22Rv1 (cell line): ENCODE measurements at regions not wholly inside any gene's neighbourhood (a gene's known extent, or its start where the extent isn't known, plus 50 kb on each side); places are given as distances from the start of the nearest gene placed in this dataset.

Source experiments
- H3K27ac ChIP-seq: fragments of 450-650 bp; 2 replicates; pipeline ENCODE4 v1.5.1; 2017
- CTCF ChIP-seq: fragments of 450-650 bp; IDR thresholded peaks from 2 replicates; pipeline ENCODE4 v1.5.1; 2017; ENCODE audit warnings: mild to moderate bottlenecking
- ZFX ChIP-seq: fragments of 450-650 bp; IDR thresholded peaks from 2 replicates; pipeline ENCODE4 v1.6.1; 2017; ENCODE audit warnings: antibody characterized with exemption, borderline replicate concordance

DNA sequence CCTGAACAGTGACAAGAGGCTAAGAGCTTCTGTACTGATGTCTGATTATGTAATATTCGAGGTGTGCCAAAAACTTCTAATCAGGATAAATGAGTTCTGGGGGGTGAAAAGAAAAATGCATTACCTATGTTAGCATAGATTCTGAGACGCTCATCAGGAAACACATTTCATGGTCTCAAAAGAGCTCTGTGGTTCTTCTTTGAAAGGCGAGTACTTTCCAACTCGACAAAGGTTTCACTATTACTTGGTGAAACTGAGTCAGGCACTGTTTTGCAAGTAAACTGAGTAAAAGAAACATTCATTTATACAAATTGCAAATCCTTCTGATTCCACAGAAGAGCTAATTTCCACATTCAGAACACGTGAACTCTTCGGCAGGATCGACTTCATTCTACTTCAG, 523.2 kb downstream of the GATA3 start:
- TF ChIP-seq CTCF (no peak), ZFX (no peak)

GRCh38 chr10:8581521-8582225, 527.2 kb downstream of the GATA3 start:
- H3K27ac ChIP-seq = no peak overlapping the region
- TF ChIP-seq CTCF (no peak), ZFX (no peak)

More for the DNA sequence above, 523.2 kb downstream of the GATA3 start:
- H3K27ac ChIP-seq = no peak overlapping the region

DNA sequence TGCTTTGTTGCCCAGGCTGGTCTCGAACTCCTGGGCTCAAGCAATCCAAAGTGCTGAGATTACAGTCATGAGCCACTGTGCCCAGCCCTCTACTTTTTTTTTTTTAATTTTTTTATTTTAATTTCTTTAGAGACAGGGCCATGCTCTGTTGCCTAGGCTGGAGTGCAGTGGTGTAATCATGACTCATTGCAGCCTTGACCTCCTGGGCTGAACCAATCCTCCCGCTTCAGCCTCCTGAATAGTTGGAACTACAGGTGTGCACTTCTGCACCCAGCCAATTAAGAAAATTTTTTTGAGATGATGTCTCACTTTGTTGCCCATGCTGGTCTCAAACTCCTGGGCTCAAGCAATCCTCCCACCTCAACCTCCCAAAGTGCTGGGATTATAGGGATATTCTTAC, 528.6 kb downstream of the GATA3 start:
- TF ChIP-seq ZFX (no peak), CTCF (no peak)
- H3K27ac ChIP-seq = no peak overlapping the region

DNA sequence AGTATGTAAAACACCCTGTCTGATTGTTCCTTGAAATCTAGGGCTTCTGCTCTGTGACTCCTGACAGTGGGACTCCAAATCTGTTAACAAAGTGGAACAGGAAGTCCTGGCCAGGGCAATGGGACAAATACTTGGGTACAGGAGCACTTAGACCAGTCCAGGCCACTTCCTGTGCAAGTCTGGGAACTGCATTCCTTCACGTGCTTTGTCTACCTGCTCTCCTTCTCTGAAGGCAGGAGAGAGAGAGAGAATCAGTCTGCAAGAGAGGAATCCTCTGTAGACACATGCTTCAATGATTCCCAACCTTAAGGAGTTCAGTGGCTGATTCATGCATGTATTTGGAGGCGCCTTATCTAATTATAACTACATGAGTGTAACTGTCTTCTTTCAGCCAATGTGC, 530.2 kb downstream of the GATA3 start:
- TF ChIP-seq ZFX (no peak), CTCF (no peak)
- no peak overlapping the region for H3K27ac ChIP-seq

- H3K27ac ChIP-seq = no peak overlapping the region
- TF ChIP-seq ZFX (no peak), CTCF (no peak)
Measured at GRCh38 chr10:8586504-8586903, 532.0 kb downstream of the GATA3 start.

- TF ChIP-seq CTCF (no peak), ZFX (no peak)
- H3K27ac ChIP-seq = no peak overlapping the region
Measured at GRCh38 chr10:8588135-8588534, 533.6 kb downstream of the GATA3 start.

GRCh38 chr10:8590518-8590917, 536.0 kb downstream of the GATA3 start:
- H3K27ac ChIP-seq = no peak overlapping the region
- TF ChIP-seq CTCF (no peak), ZFX (no peak)
